DMS114 treated with DMSO at 0.1 percent for 48 hours (cell line): ENCODE measurements at regions not wholly inside any gene's neighbourhood (a gene's known extent, or its start where the extent isn't known, plus 50 kb on each side); places are given as distances from the start of the nearest gene placed in this dataset.

Experiments used
- DNase-seq: peaks from one replicate; lab custom pipeline; 2025; ENCODE audit not compliant: unreplicated experiment; lab: John Stamatoyannopoulos, UW

- DNase-seq, result no peak
Observed at GRCh38 chr13:55403887-55404487, 1736.7 kb upstream of the PRR20A start.

GRCh38 chr13:55410398-55411330 lies 1730.1 kb upstream of the PRR20A start:
- DNase-seq, result no peak

GRCh38 chr13:55418095-55418494 lies 1722.6 kb upstream of the PRR20A start:
- DNase-seq, result no peak

GRCh38 chr13:55432814-55433213 lies 1707.9 kb upstream of the PRR20A start:
- DNase-seq, result no peak

- no peak for DNase-seq
Observed at GRCh38 chr13:55437162-55437561, 1703.6 kb upstream of the PRR20A start.

GRCh38 chr13:55439450-55439849 lies 1701.3 kb upstream of the PRR20A start:
- DNase-seq, result no peak

GRCh38 chr13:55440465-55441085 lies 1700.1 kb upstream of the PRR20A start:
- DNase-seq, result no peak

- no peak for DNase-seq
Observed at GRCh38 chr13:55464222-55464621, 1676.5 kb upstream of the PRR20A start.

GRCh38 chr13:55467476-55467875 lies 1673.2 kb upstream of the PRR20A start:
- no peak for DNase-seq

- DNase-seq, result no peak
Observed at GRCh38 chr13:55483626-55484158, 1657.0 kb upstream of the PRR20A start.

GRCh38 chr13:55493297-55493696 lies 1647.4 kb upstream of the PRR20A start:
- DNase-seq, result no peak

- no peak for DNase-seq
Observed at GRCh38 chr13:55497486-55497885, 1643.2 kb upstream of the PRR20A start.

- no peak for DNase-seq
Observed at GRCh38 chr13:55500694-55501093, 1640.0 kb upstream of the PRR20A start.

GRCh38 chr13:55516610-55517009 lies 1624.1 kb upstream of the PRR20A start:
- DNase-seq, result no peak

GRCh38 chr13:55517312-55517711 lies 1623.4 kb upstream of the PRR20A start:
- DNase-seq, result no peak

GRCh38 chr13:55528434-55528833 lies 1612.3 kb upstream of the PRR20A start:
- no peak for DNase-seq

GRCh38 chr13:55534306-55534705 lies 1606.4 kb upstream of the PRR20A start:
- no peak for DNase-seq

GRCh38 chr13:55538424-55538823 lies 1602.3 kb upstream of the PRR20A start:
- no peak for DNase-seq

- DNase-seq, result no peak
Observed at GRCh38 chr13:55543053-55543452, 1597.7 kb upstream of the PRR20A start.

GRCh38 chr13:55550624-55551023 lies 1590.1 kb upstream of the PRR20A start:
- no peak for DNase-seq

GRCh38 chr13:55553701-55554100 lies 1587.0 kb upstream of the PRR20A start:
- DNase-seq, result no peak

GRCh38 chr13:55554741-55555140 lies 1586.0 kb upstream of the PRR20A start:
- no peak for DNase-seq
